Left lung (tissue), 4 donors: ENCODE measurements at regions not wholly inside any gene's neighbourhood (a gene's known extent, or its start where the extent isn't known, plus 50 kb on each side); places are given as distances from the start of the nearest gene placed in this dataset.

Experiments
- ATAC-seq: fragments of 200-7000 bp; cut with Tn5 transposase; one replicate; pipeline ENCODE4 v1.9.1; 2020; ENCODE audit warnings: moderate library complexity
- DNase-seq, 4 donors: peaks; one replicate each; pipeline ENCODE4 v3.0.0-alpha.2; 2013 to 2020
- H3K27ac ChIP-seq, 2 donors: fragments of 200-600 bp; sonication (generic) in 1 of 2; one replicate each; pipeline versions ENCODE4 v1.5.0 to v1.8.0; 2020 to 2021
- H3K27me3 ChIP-seq, 2 donors: fragments of 200-600 bp; sonication (generic) in 1 of 2; one replicate each; pipeline versions ENCODE4 v1.5.0 to v1.8.0; 2020 to 2021
- H3K36me3 ChIP-seq, 2 donors: fragments of 200-600 bp; sonication (generic) in 1 of 2; one replicate each; pipeline versions ENCODE4 v1.5.0 to v1.8.0; 2020 to 2021
- H3K4me1 ChIP-seq, 2 donors: fragments of 200-600 bp; one replicate each; pipeline ENCODE4 v1.8.0; 2021
- H3K4me3 ChIP-seq, 2 donors: fragments of 200-600 bp; sonication (generic) in 1 of 2; one replicate each; pipeline versions ENCODE4 v1.5.0 to v1.8.0; 2020 to 2021; ENCODE audit warnings: mild to moderate bottlenecking in 1 of 2
- H3K9me3 ChIP-seq, 2 donors: fragments of 200-600 bp; sonication (generic) in 1 of 2; one replicate each; pipeline versions ENCODE4 v1.5.0 to v1.8.0; 2020 to 2021
- intact Hi-C, 2 donors: fragments of 100-400 bp; cut with DNase I; formaldehyde crosslinking; loops; one replicate each; pipeline versions ENCODE4 v1.11.2 to v1.14.2; 2022
- TF ChIP-seq, protein P1 (sequence below), 2 donors: fragments of 200-600 bp; sonication (generic) in 1 of 2; IDR thresholded peaks; one replicate each; pipeline versions ENCODE4 v1.5.0 to v1.8.0; 2021; ENCODE audit warnings: antibody characterized with exemption in 2 of 2
- donor health status: DM: no; HTN: yes; CAD: no.
- donor health status: DM: no; HTN: no; CAD: no.

DNA sequence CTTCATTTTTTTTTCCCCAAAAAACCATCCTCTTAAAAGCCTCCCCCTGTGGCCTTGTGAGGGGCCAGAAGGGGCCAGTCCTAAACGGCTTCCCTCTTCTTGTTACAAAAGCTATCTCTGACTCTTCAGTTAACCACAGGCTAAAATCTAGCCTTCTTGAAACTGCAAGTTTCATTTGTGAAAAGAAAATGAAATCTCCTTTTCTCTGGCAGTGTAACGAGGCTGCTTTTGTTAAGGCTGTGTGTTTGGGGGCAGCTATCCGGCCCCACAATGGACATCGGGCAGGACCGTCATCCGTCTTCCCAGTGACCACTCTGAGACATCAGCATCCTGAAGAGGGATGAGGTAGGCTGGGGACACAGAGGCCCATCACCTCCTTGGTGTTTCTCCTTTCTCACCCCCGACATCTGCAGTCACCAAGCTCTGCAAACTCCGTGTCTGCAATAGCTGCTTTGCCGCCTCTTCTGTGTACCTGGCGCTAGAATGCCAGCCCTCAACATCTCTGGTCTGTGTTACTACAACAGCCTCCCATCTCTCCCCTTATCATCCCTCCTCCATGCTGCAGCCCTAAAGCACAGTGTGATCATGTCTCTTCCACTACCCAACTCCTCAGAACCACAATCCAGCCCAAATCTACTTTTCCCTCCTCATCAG lies 94.0 kb downstream of the RCN1 start:
- ATAC-seq = no peak
- no peak overlapping the region for H3K27ac ChIP-seq
- no peaks in the 10 kb centered on the region for H3K4me1 ChIP-seq
- no peaks in the 10 kb centered on the region for H3K27me3 ChIP-seq
- no peaks in the 10 kb centered on the region for H3K9me3 ChIP-seq
- intact Hi-C loops = no loop called here
- TF ChIP-seq, protein P1, sequence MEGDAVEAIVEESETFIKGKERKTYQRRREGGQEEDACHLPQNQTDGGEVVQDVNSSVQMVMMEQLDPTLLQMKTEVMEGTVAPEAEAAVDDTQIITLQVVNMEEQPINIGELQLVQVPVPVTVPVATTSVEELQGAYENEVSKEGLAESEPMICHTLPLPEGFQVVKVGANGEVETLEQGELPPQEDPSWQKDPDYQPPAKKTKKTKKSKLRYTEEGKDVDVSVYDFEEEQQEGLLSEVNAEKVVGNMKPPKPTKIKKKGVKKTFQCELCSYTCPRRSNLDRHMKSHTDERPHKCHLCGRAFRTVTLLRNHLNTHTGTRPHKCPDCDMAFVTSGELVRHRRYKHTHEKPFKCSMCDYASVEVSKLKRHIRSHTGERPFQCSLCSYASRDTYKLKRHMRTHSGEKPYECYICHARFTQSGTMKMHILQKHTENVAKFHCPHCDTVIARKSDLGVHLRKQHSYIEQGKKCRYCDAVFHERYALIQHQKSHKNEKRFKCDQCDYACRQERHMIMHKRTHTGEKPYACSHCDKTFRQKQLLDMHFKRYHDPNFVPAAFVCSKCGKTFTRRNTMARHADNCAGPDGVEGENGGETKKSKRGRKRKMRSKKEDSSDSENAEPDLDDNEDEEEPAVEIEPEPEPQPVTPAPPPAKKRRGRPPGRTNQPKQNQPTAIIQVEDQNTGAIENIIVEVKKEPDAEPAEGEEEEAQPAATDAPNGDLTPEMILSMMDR (IDR thresholded peaks at IDR 0.05) = no peak
- DNase-seq = no peak
- no peak overlapping the region for H3K4me3 ChIP-seq
- no peaks in the 10 kb centered on the region for H3K36me3 ChIP-seq

DNA sequence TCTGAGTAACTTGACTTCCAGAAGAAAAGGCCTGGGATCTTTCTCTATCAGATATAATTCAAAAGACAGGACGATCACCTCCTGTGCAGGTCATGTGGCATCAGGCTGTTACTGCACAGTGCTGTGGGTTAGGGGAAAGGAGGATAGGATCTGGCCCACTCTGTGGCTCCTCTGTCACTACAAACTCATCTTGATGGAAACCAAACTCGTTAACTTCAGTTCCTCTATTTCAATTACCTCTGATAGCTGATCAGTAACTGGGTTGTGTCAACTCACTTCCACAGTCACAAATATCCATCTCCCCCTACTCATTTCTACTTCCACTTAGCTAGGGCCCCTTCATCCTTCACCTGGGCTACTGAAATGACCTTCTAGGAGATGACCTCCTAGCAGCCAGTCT lies 95.2 kb downstream of the RCN1 start:
- ATAC-seq (no peak), DNase-seq (no peak)
- Histone ChIP-seq H3K27ac (no peak overlapping the region), H3K36me3 (no peaks in the 10 kb centered on the region), H3K4me3 (no peak overlapping the region), H3K9me3 (no peaks in the 10 kb centered on the region), H3K4me1 (no peaks in the 10 kb centered on the region), H3K27me3 (no peaks in the 10 kb centered on the region)
- intact Hi-C loops = no loop called here
- TF ChIP-seq, protein P1 (IDR thresholded peaks at IDR 0.05) = no peak

DNA sequence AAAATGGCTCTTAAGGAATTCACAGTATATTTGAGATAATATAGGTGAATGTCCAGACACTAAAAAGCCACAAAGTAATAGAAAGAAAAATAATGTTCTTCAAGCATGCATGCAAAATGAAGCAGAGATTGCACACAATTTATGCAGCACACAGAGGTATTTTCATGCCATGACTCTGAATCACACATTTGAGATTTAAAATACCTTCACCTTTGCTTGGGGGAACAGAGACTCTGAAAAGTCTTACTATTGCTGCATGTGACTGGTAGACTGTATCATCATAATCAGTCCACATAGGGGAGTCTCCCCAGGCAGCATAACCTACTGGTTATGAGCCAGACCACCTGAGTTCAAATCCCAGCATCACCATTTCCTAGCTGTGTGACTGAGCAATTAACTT lies 96.2 kb downstream of the RCN1 start:
- Histone ChIP-seq H3K4me1 (no peaks in the 10 kb centered on the region), H3K36me3 (no peaks in the 10 kb centered on the region), H3K27ac (no peak overlapping the region), H3K27me3 (no peaks in the 10 kb centered on the region), H3K9me3 (no peaks in the 10 kb centered on the region), H3K4me3 (no peak overlapping the region)
- DNase-seq (no peak), ATAC-seq (no peak)
- TF ChIP-seq, protein P1 (IDR thresholded peaks at IDR 0.05) = no peak
- intact Hi-C loops = no loop called here

DNA sequence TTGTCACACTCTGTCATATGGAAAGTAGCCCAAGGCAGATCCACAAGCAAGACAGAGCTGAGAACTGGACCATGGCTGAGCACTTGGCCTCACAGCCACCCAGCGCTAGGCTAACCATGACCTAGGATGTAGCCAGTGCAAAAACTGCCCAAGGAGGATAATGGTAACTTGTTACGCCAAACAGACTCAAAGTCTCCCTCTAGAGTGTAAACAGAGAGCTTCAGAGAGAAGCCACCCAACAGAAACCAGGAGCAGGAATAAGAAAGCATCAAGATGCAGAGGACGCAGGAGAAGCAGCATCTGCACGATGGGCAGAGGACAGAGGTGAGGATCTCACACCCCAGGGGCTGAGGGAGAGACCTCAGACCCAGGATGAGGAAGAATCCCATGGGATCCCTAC lies 97.9 kb downstream of the RCN1 start:
- H3K9me3 ChIP-seq = no peaks in the 10 kb centered on the region
- no peak overlapping the region for H3K27ac ChIP-seq
- H3K36me3 ChIP-seq = no peaks in the 10 kb centered on the region
- no peaks in the 10 kb centered on the region for H3K4me1 ChIP-seq
- no peaks in the 10 kb centered on the region for H3K27me3 ChIP-seq
- TF ChIP-seq, protein P1 (IDR thresholded peaks at IDR 0.05) = no peak
- no peak overlapping the region for H3K4me3 ChIP-seq
- no peak for DNase-seq
- no peak for ATAC-seq
- intact Hi-C loops = no loop called here

DNA sequence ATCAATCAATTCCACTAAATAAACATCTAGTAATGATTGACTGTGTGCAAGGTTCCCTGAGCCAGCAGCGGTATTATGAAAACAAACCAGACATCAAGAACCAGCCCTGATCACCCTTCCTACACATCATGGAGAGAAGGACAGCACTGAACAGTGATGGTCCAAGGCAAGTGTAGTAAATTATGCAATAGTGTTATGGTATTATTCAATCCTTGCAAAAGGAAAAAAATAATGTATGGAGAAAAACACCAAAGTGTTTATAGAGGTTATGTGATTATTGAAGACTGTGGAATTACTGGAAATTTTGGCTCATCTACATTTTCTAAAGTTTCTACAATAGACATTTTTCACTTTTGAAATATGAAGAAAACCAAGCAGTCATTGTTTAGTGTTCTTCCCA lies 105.3 kb downstream of the RCN1 start:
- no peak for DNase-seq
- H3K9me3 ChIP-seq = no peaks in the 10 kb centered on the region
- peaks cover 0 to 12% of the 10 kb centered on the region in 2 donors for H3K27me3 ChIP-seq
- TF ChIP-seq, protein P1 (IDR thresholded peaks at IDR 0.05) = no peak
- ATAC-seq = no peak
- no peak overlapping the region for H3K4me3 ChIP-seq
- H3K27ac ChIP-seq = no peak overlapping the region
- H3K36me3 ChIP-seq = no peaks in the 10 kb centered on the region
- intact Hi-C loops = no loop called here
- no peaks in the 10 kb centered on the region for H3K4me1 ChIP-seq
